MM.1S (cell line): ENCODE measurements at regions not wholly inside any gene's neighbourhood (a gene's known extent, or its start where the extent isn't known, plus 50 kb on each side); places are given as distances from the start of the nearest gene placed in this dataset.

Source experiments
- DNase-seq: peaks from one replicate; pipeline ENCODE4 v3.0.0-alpha.2; 2015
- H2AFZ ChIP-seq: fragments of 300-600 bp; sonication (generic); 2 replicates; pipeline ENCODE4 v1.6.0; 2016; ENCODE audit warnings: antibody characterized with exemption, low read length
- H3F3A ChIP-seq: fragments of 300-600 bp; sonication (generic); 2 replicates; pipeline ENCODE4 v1.6.1; 2016; ENCODE audit warnings: mild to moderate bottlenecking, antibody characterized with exemption, low read length, moderate library complexity, mixed read lengths; ENCODE audit not compliant: insufficient read depth
- H3K27ac ChIP-seq: fragments of 300-600 bp; sonication (generic); 2 replicates; pipeline ENCODE4 v1.5.1; 2016; ENCODE audit warnings: mild to moderate bottlenecking, low read length
- H3K27me3 ChIP-seq: fragments of 300-600 bp; sonication (generic); replicated peaks from 2 replicates; pipeline ENCODE4 v1.6.0; 2016; ENCODE audit warnings: low read length; ENCODE audit not compliant: insufficient read depth
- H3K36me3 ChIP-seq: fragments of 300-600 bp; sonication (generic); replicated peaks from 2 replicates; pipeline ENCODE4 v1.6.1; 2016; ENCODE audit warnings: mild to moderate bottlenecking, low read length, mixed read lengths; ENCODE audit not compliant: insufficient read depth
- H3K4me1 ChIP-seq: fragments of 300-600 bp; sonication (generic); 2 replicates; pipeline ENCODE4 v1.6.1; 2016; ENCODE audit warnings: low read length, mixed read lengths
- H3K4me2 ChIP-seq: fragments of 300-600 bp; sonication (generic); 2 replicates; pipeline ENCODE4 v1.6.0; 2016; ENCODE audit warnings: low read depth, low read length
- H3K4me3 ChIP-seq: fragments of 300-600 bp; sonication (generic); 2 replicates; pipeline ENCODE4 v1.5.1; 2016; ENCODE audit warnings: low read length, mixed read lengths
- H3K79me2 ChIP-seq: fragments of 300-600 bp; sonication (generic); 2 replicates; pipeline ENCODE4 v1.6.1; 2016; ENCODE audit warnings: mixed run types, low read length, mixed read lengths
- H3K9ac ChIP-seq: fragments of 300-600 bp; sonication (generic); 2 replicates; pipeline ENCODE4 v1.6.1; 2016; ENCODE audit warnings: low read length, mixed read lengths
- H3K9me2 ChIP-seq: fragments of 300-600 bp; sonication (generic); replicated peaks from 2 replicates; pipeline ENCODE4 v1.6.1; 2016; ENCODE audit warnings: mild to moderate bottlenecking, low read length, mixed read lengths; ENCODE audit not compliant: insufficient read depth
- H3K9me3 ChIP-seq: fragments of 300-600 bp; sonication (generic); replicated peaks from 2 replicates; pipeline ENCODE4 v1.6.1; 2016; ENCODE audit warnings: mild to moderate bottlenecking, low read length, mixed read lengths; ENCODE audit not compliant: insufficient read depth
- H4K20me1 ChIP-seq: fragments of 300-600 bp; sonication (generic); 2 replicates; pipeline ENCODE4 v1.6.1; 2016; ENCODE audit warnings: mild to moderate bottlenecking, low read length, moderate library complexity, mixed read lengths; ENCODE audit not compliant: insufficient read depth
- EZH2 ChIP-seq: fragments of 300-600 bp; sonication (generic); optimal IDR thresholded peaks from 2 replicates; pipeline ENCODE3; 2017; ENCODE audit warnings: low read depth, mild to moderate bottlenecking, antibody characterized with exemption, low read length, mixed read lengths
- EZH2phosphoT487 ChIP-seq: fragments of 300-600 bp; sonication (generic); IDR thresholded peaks from 2 replicates; pipeline ENCODE4 v1.6.1; 2018; ENCODE audit warnings: antibody characterized with exemption, low read length
- TF ChIP-seq, protein P1 (sequence below): fragments of 300-600 bp; sonication (generic); IDR thresholded peaks from 2 replicates; pipeline ENCODE4 v1.5.1; 2016; ENCODE audit warnings: antibody characterized with exemption, low read length, mixed read lengths

DNA sequence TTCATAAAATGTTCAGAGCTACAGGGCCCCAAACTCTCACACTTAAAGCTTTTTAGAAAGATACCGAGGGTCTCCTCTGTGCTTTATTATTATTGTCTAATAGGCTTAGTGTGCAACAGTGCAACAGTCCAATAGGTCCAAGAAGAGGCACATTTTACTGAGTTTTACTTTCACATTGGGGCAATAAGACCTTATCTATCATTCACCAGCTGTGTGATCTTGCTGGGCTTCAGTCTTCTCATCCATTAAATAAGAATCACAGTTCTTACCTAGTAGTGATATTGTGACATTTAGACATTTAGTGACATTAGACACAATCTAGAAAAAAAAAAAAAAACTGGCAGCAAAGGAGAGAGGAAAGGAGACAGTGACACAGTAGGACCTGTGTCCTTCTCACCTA, 175.8 kb upstream of the NFIA start:
- Histone ChIP-seq H3K9me3 (no peaks in the 10 kb centered on the region), H3K27me3 (no peaks in the 10 kb centered on the region), H3K36me3 (no peaks in the 10 kb centered on the region), H3K4me3 (no peak overlapping the region), H3K9ac (no peak overlapping the region), H2AFZ (no peak overlapping the region), H3K9me2 (no peaks in the 10 kb centered on the region), H3F3A (no peaks in the 10 kb centered on the region), H3K4me2 (no peak overlapping the region), H4K20me1 (no peaks in the 10 kb centered on the region), H3K27ac (no peak overlapping the region), H3K4me1 (no peaks in the 10 kb centered on the region), H3K79me2 (no peaks in the 10 kb centered on the region)
- TF ChIP-seq EZH2 = no peak
- no peak for TF ChIP-seq EZH2phosphoT487
- TF ChIP-seq, protein P1, sequence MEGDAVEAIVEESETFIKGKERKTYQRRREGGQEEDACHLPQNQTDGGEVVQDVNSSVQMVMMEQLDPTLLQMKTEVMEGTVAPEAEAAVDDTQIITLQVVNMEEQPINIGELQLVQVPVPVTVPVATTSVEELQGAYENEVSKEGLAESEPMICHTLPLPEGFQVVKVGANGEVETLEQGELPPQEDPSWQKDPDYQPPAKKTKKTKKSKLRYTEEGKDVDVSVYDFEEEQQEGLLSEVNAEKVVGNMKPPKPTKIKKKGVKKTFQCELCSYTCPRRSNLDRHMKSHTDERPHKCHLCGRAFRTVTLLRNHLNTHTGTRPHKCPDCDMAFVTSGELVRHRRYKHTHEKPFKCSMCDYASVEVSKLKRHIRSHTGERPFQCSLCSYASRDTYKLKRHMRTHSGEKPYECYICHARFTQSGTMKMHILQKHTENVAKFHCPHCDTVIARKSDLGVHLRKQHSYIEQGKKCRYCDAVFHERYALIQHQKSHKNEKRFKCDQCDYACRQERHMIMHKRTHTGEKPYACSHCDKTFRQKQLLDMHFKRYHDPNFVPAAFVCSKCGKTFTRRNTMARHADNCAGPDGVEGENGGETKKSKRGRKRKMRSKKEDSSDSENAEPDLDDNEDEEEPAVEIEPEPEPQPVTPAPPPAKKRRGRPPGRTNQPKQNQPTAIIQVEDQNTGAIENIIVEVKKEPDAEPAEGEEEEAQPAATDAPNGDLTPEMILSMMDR = no peak
- DNase-seq = no peak

DNA sequence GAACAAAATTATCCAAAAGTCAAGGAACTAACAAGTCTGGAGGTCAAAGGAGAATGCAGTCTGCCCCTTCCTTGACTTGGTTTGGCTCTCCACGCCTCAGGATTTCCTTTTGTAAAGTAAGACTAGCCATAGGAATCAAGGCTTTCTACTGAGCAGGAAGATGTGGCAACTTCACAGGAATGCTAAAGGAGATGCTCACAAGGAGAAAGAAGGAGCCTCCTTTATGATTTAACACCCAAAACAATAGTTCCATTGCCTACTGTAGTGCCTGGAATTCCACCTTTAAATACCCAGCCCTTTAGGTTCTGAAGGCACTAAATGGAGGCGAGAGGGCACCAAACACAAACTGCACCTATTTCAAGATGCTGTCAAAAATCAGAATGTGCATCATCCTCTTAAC, 176.3 kb upstream of the NFIA start:
- H4K20me1 ChIP-seq = no peaks in the 10 kb centered on the region
- no peaks in the 10 kb centered on the region for H3F3A ChIP-seq
- TF ChIP-seq EZH2phosphoT487 (no peak), EZH2 (no peak)
- TF ChIP-seq, protein P1 = no peak
- no peak overlapping the region for H3K4me3 ChIP-seq
- H3K36me3 ChIP-seq = no peaks in the 10 kb centered on the region
- H3K4me1 ChIP-seq = no peaks in the 10 kb centered on the region
- H3K9ac ChIP-seq = no peak overlapping the region
- H3K27ac ChIP-seq = no peak overlapping the region
- DNase-seq = no peak
- no peaks in the 10 kb centered on the region for H3K79me2 ChIP-seq
- no peaks in the 10 kb centered on the region for H3K9me3 ChIP-seq
- no peak overlapping the region for H3K4me2 ChIP-seq
- H2AFZ ChIP-seq = no peak overlapping the region
- H3K9me2 ChIP-seq = no peaks in the 10 kb centered on the region
- H3K27me3 ChIP-seq = no peaks in the 10 kb centered on the region

DNA sequence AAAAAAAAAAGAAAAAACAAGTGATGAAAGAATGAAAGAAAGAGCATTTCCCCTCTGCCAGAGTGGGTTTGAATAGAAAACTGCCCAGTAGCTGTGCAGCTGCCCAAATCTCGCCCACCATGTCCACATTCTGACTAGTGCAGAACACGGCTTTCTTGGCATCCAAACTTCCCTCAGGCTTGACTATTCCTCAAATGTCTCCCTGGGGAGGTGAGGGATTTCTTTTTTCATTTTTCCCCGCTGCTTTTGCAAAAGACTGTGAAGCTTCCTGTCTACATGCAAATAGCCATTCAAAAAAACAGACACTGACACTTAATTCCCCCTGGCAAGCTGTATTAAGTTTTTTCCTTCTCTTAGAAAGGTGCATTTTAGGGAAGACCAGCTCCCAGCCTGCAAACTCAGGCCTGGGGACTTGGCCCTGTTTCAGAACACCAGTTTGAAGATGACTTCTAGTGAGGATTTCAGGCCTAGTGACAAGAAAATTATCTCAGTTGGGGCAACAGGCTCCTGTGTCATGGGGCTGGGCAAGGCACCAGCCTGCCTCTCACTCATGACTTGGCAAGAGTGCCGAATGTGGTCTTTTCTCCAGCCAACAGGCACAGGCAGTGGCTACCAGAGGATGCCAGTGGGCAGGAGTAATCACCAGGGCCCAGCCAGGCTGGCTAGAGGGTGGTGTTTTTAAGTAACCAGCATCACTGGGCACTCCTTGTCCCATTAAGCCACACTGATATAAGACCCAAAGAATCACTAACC, 178.1 kb upstream of the NFIA start:
- Histone ChIP-seq H3F3A (no peaks in the 10 kb centered on the region), H3K79me2 (no peaks in the 10 kb centered on the region), H3K27me3 (no peaks in the 10 kb centered on the region), H3K9ac (no peak overlapping the region), H3K4me2 (no peak overlapping the region), H4K20me1 (no peaks in the 10 kb centered on the region), H3K9me3 (no peaks in the 10 kb centered on the region), H3K36me3 (no peaks in the 10 kb centered on the region), H2AFZ (no peak overlapping the region), H3K9me2 (no peaks in the 10 kb centered on the region), H3K27ac (no peak overlapping the region), H3K4me3 (no peak overlapping the region), H3K4me1 (no peaks in the 10 kb centered on the region)
- no peak for TF ChIP-seq EZH2
- no peak for TF ChIP-seq EZH2phosphoT487
- TF ChIP-seq, protein P1 = no peak
- no peak for DNase-seq
